ENCODE measurements at regions not wholly inside any gene's neighbourhood (a gene's known extent, or its start where the extent isn't known, plus 50 kb on each side); places are given as distances from the start of the nearest gene placed in this dataset.

- TF ChIP-seq EZH2phosphoT487 (IDR thresholded peaks at IDR 0.05; ENCODE audit: low read depth) (no peak), CTCF (IDR thresholded peaks at IDR 0.05; ENCODE audit: low read depth, low read length) (no peak)
- Histone ChIP-seq H3K27ac (ENCODE audit: low read length) (no peak overlapping the region), H3K27me3 (ENCODE audit: low read depth, low read length) (no peaks in the 10 kb centered on the region), H3K9ac (ENCODE audit: low read length) (no peak overlapping the region), H3K79me2 (ENCODE audit: low read length) (no peaks in the 10 kb centered on the region), H3K9me3 (ENCODE audit: insufficient read depth, low read length) (no peaks in the 10 kb centered on the region), H3K4me1 (ENCODE audit: low read length) (peaks cover 51% of the 10 kb centered on the region), H2AFZ (ENCODE audit: low read depth, low read length) (no peak overlapping the region), H3K4me3 (ENCODE audit: low read length) (no peak overlapping the region), H3K36me3 (replicated peaks; ENCODE audit: low read depth, low read length) (peaks cover 3% of the 10 kb centered on the region), H3K4me2 (ENCODE audit: low read length) (no peak overlapping the region), H4K20me1 (ENCODE audit: insufficient read depth, low read length) (no peaks in the 10 kb centered on the region)
Observed at GRCh38 chr2:59889305-59889704, 664.1 kb downstream of the BCL11A start.

- Histone ChIP-seq H2AFZ (ENCODE audit: low read depth, low read length) (no peak overlapping the region), H3K79me2 (ENCODE audit: low read length) (no peaks in the 10 kb centered on the region), H3K4me3 (ENCODE audit: low read length) (no peak overlapping the region), H3K27me3 (ENCODE audit: low read depth, low read length) (no peaks in the 10 kb centered on the region), H3K4me1 (ENCODE audit: low read length) (peaks cover 51% of the 10 kb centered on the region), H3K9me3 (ENCODE audit: insufficient read depth, low read length) (no peaks in the 10 kb centered on the region), H3K36me3 (replicated peaks; ENCODE audit: low read depth, low read length) (peaks cover 3% of the 10 kb centered on the region), H4K20me1 (ENCODE audit: insufficient read depth, low read length) (no peaks in the 10 kb centered on the region), H3K9ac (ENCODE audit: low read length) (peak overlapping the region; percentile 72), H3K4me2 (ENCODE audit: low read length) (peak overlapping the region; percentile 71), H3K27ac (ENCODE audit: low read length) (peak overlapping the region; percentile 89)
- TF ChIP-seq CTCF (IDR thresholded peaks at IDR 0.05; ENCODE audit: low read depth, low read length) (no peak), EZH2phosphoT487 (IDR thresholded peaks at IDR 0.05; ENCODE audit: low read depth) (no peak)
Observed at GRCh38 chr2:59888706-59889105, 664.7 kb downstream of the BCL11A start.

GRCh38 chr2:59888015-59888414, 665.4 kb downstream of the BCL11A start:
- peak overlapping the region; percentile 35 for H2AFZ ChIP-seq (ENCODE audit: low read depth, low read length)
- H3K9ac ChIP-seq (ENCODE audit: low read length): peak overlapping the region; percentile 72
- peak overlapping the region; percentile 71 for H3K4me2 ChIP-seq (ENCODE audit: low read length)

GRCh38 chr2:59887366-59887765, 666.1 kb downstream of the BCL11A start:
- H2AFZ ChIP-seq (ENCODE audit: low read depth, low read length): peak overlapping the region; percentile 30; the same call in 1 of the 2 replicates

More at GRCh38 chr2:59888015-59888414, 665.4 kb downstream of the BCL11A start:
- Histone ChIP-seq H4K20me1 (ENCODE audit: insufficient read depth, low read length) (no peaks in the 10 kb centered on the region), H3K4me1 (ENCODE audit: low read length) (peaks cover 49% of the 10 kb centered on the region), H3K9me3 (ENCODE audit: insufficient read depth, low read length) (no peaks in the 10 kb centered on the region), H3K79me2 (ENCODE audit: low read length) (no peaks in the 10 kb centered on the region), H3K27me3 (ENCODE audit: low read depth, low read length) (no peaks in the 10 kb centered on the region), H3K4me3 (ENCODE audit: low read length) (peak overlapping the region; percentile 59), H3K36me3 (replicated peaks; ENCODE audit: low read depth, low read length) (peaks cover under 1% of the 10 kb centered on the region), H3K27ac (ENCODE audit: low read length) (peak overlapping the region; percentile 89)
- TF ChIP-seq CTCF (IDR thresholded peaks at IDR 0.05; ENCODE audit: low read depth, low read length): peak; percentile 25; the same call in 1 of the 2 replicates
- no peak for TF ChIP-seq EZH2phosphoT487 (IDR thresholded peaks at IDR 0.05; ENCODE audit: low read depth)

More at GRCh38 chr2:59887366-59887765, 666.1 kb downstream of the BCL11A start:
- H3K4me3 ChIP-seq (ENCODE audit: low read length): peak overlapping the region; percentile 59
- no peaks in the 10 kb centered on the region for H3K27me3 ChIP-seq (ENCODE audit: low read depth, low read length)
- H3K9ac ChIP-seq (ENCODE audit: low read length): peak overlapping the region; percentile 72
- no peaks in the 10 kb centered on the region for H3K79me2 ChIP-seq (ENCODE audit: low read length)
- H3K27ac ChIP-seq (ENCODE audit: low read length): peak overlapping the region; percentile 89
- H3K4me2 ChIP-seq (ENCODE audit: low read length): peak overlapping the region; percentile 71
- TF ChIP-seq EZH2phosphoT487 (IDR thresholded peaks at IDR 0.05; ENCODE audit: low read depth) (no peak), CTCF (IDR thresholded peaks at IDR 0.05; ENCODE audit: low read depth, low read length) (no peak)
- peaks cover 46% of the 10 kb centered on the region for H3K4me1 ChIP-seq (ENCODE audit: low read length)
- no peaks in the 10 kb centered on the region for H4K20me1 ChIP-seq (ENCODE audit: insufficient read depth, low read length)
- no peaks in the 10 kb centered on the region for H3K36me3 ChIP-seq (replicated peaks; ENCODE audit: low read depth, low read length)
- no peaks in the 10 kb centered on the region for H3K9me3 ChIP-seq (ENCODE audit: insufficient read depth, low read length)

Data from OCI-LY3 (cell line).